ENCODE measurements at regions not wholly inside any gene's neighbourhood (a gene's known extent, or its start where the extent isn't known, plus 50 kb on each side); places are given as distances from the start of the nearest gene placed in this dataset.

- H3K4me3 Mint-ChIP-seq = no peak overlapping the region
- no peaks in the 10 kb centered on the region for H3K27me3 Mint-ChIP-seq
- ATAC-seq (no peak), DNase-seq (no peak)
- CTCF ChIA-PET = no interaction called here
- H3K9me3 Mint-ChIP-seq (ENCODE audit: low read depth) = no peaks in the 10 kb centered on the region
- no peak overlapping the region for H3K27ac Mint-ChIP-seq
- intact Hi-C loops (cut with DNase I, micrococcal nuclease) = no loop called here
- H3K36me3 Mint-ChIP-seq (ENCODE audit: low read depth) = no peaks in the 10 kb centered on the region
- POLR2A ChIA-PET = no interaction called here
- H3K4me1 Mint-ChIP-seq = no peaks in the 10 kb centered on the region
These were observed 433.7 kb upstream of the MANEA start for GRCh38 chr6:95143408-95144180.

GRCh38 chr6:95145457-95145856 lies 431.9 kb upstream of the MANEA start:
- CTCF ChIA-PET = no interaction called here
- Mint-ChIP-seq H3K27me3 (no peaks in the 10 kb centered on the region), H3K4me1 (no peaks in the 10 kb centered on the region), H3K27ac (no peak overlapping the region), H3K9me3 (ENCODE audit: low read depth) (no peaks in the 10 kb centered on the region), H3K36me3 (ENCODE audit: low read depth) (no peaks in the 10 kb centered on the region), H3K4me3 (no peak overlapping the region)
- DNase-seq (no peak), ATAC-seq (no peak)
- POLR2A ChIA-PET = no interaction called here
- intact Hi-C loops (cut with DNase I, micrococcal nuclease) = no loop called here

- ATAC-seq (no peak), DNase-seq (no peak)
- intact Hi-C loops (cut with DNase I, micrococcal nuclease) = no loop called here
- Mint-ChIP-seq H3K4me3 (no peak overlapping the region), H3K36me3 (ENCODE audit: low read depth) (no peaks in the 10 kb centered on the region), H3K27me3 (no peaks in the 10 kb centered on the region), H3K9me3 (ENCODE audit: low read depth) (no peaks in the 10 kb centered on the region), H3K4me1 (no peaks in the 10 kb centered on the region), H3K27ac (no peak overlapping the region)
- POLR2A ChIA-PET = no interaction called here
- CTCF ChIA-PET = no interaction called here
These were observed 417.8 kb upstream of the MANEA start for GRCh38 chr6:95159557-95159956.

- DNase-seq = no peak
- intact Hi-C loops (cut with DNase I, micrococcal nuclease) = no loop called here
- POLR2A ChIA-PET = no interaction called here
- Mint-ChIP-seq H3K4me3 (no peak overlapping the region), H3K27me3 (no peaks in the 10 kb centered on the region), H3K9me3 (ENCODE audit: low read depth) (no peaks in the 10 kb centered on the region), H3K4me1 (no peaks in the 10 kb centered on the region), H3K36me3 (ENCODE audit: low read depth) (no peaks in the 10 kb centered on the region), H3K27ac (no peak overlapping the region)
- CTCF ChIA-PET = no interaction called here
- ATAC-seq = no peak
These were observed 407.6 kb upstream of the MANEA start for GRCh38 chr6:95169775-95170174.

GRCh38 chr6:95175927-95176675 lies 401.2 kb upstream of the MANEA start:
- H3K36me3 Mint-ChIP-seq (ENCODE audit: low read depth) = no peaks in the 10 kb centered on the region
- H3K4me3 Mint-ChIP-seq = no peak overlapping the region
- H3K9me3 Mint-ChIP-seq (ENCODE audit: low read depth) = no peaks in the 10 kb centered on the region
- ChIA-PET POLR2A (no interaction called here), CTCF (no interaction called here)
- DNase-seq (no peak), ATAC-seq (no peak)
- H3K27ac Mint-ChIP-seq = no peak overlapping the region
- intact Hi-C loops (cut with DNase I, micrococcal nuclease) = no loop called here
- H3K27me3 Mint-ChIP-seq = no peaks in the 10 kb centered on the region
- H3K4me1 Mint-ChIP-seq = no peaks in the 10 kb centered on the region

- CTCF ChIA-PET = no interaction called here
These were observed 391.5 kb upstream of the MANEA start for GRCh38 chr6:95185874-95186273.

GRCh38 chr6:95186710-95187109 lies 390.6 kb upstream of the MANEA start:
- ChIA-PET CTCF (no interaction called here), POLR2A (no interaction called here)
- Mint-ChIP-seq H3K36me3 (ENCODE audit: low read depth) (no peaks in the 10 kb centered on the region), H3K4me1 (no peaks in the 10 kb centered on the region), H3K9me3 (ENCODE audit: low read depth) (no peaks in the 10 kb centered on the region), H3K27me3 (no peaks in the 10 kb centered on the region), H3K4me3 (no peak overlapping the region), H3K27ac (no peak overlapping the region)
- intact Hi-C loops (cut with DNase I, micrococcal nuclease) = no loop called here
- ATAC-seq (no peak), DNase-seq (no peak)

More at GRCh38 chr6:95185874-95186273, 391.5 kb upstream of the MANEA start:
- H3K27ac Mint-ChIP-seq = no peak overlapping the region
- DNase-seq (no peak), ATAC-seq (no peak)
- H3K9me3 Mint-ChIP-seq (ENCODE audit: low read depth) = no peaks in the 10 kb centered on the region
- no peaks in the 10 kb centered on the region for H3K4me1 Mint-ChIP-seq
- H3K4me3 Mint-ChIP-seq = no peak overlapping the region
- intact Hi-C loops (cut with DNase I, micrococcal nuclease) = no loop called here
- POLR2A ChIA-PET = no interaction called here
- H3K36me3 Mint-ChIP-seq (ENCODE audit: low read depth) = no peaks in the 10 kb centered on the region
- H3K27me3 Mint-ChIP-seq = no peaks in the 10 kb centered on the region

GRCh38 chr6:95197590-95197989 lies 379.7 kb upstream of the MANEA start:
- H3K36me3 Mint-ChIP-seq (ENCODE audit: low read depth) = no peaks in the 10 kb centered on the region
- ChIA-PET CTCF (no interaction called here), POLR2A (no interaction called here)
- no peaks in the 10 kb centered on the region for H3K9me3 Mint-ChIP-seq (ENCODE audit: low read depth)
- no peak overlapping the region for H3K4me3 Mint-ChIP-seq
- ATAC-seq = no peak
- no peaks in the 10 kb centered on the region for H3K4me1 Mint-ChIP-seq
- H3K27ac Mint-ChIP-seq = no peak overlapping the region
- no peak for DNase-seq
- intact Hi-C loops (cut with DNase I, micrococcal nuclease) = no loop called here
- H3K27me3 Mint-ChIP-seq = no peaks in the 10 kb centered on the region

GRCh38 chr6:95203153-95203754 lies 374.1 kb upstream of the MANEA start:
- peak; percentile 68 for ATAC-seq

GRCh38 chr6:95204178-95204577 lies 373.2 kb upstream of the MANEA start:
- Mint-ChIP-seq H3K9me3 (ENCODE audit: low read depth) (no peaks in the 10 kb centered on the region), H3K27me3 (no peaks in the 10 kb centered on the region), H3K27ac (no peak overlapping the region), H3K4me3 (no peak overlapping the region), H3K4me1 (no peaks in the 10 kb centered on the region), H3K36me3 (ENCODE audit: low read depth) (no peaks in the 10 kb centered on the region)
- DNase-seq = no peak
- CTCF ChIA-PET = no interaction called here
- ATAC-seq = no peak
- intact Hi-C loops (cut with DNase I, micrococcal nuclease) = no loop called here
- POLR2A ChIA-PET = no interaction called here

More at GRCh38 chr6:95203153-95203754, 374.1 kb upstream of the MANEA start:
- H3K4me3 Mint-ChIP-seq = no peak overlapping the region
- CTCF ChIA-PET = interaction anchor here (1.0 to 1.2 kb wide), 3 partner anchors 11 to 167 kb away, joined by 4 read pairs; no protein-coding TSS in a partner anchor
- no peak overlapping the region for H3K27ac Mint-ChIP-seq
- H3K27me3 Mint-ChIP-seq = no peaks in the 10 kb centered on the region
- intact Hi-C loops (cut with DNase I, micrococcal nuclease) = no loop called here
- no peaks in the 10 kb centered on the region for H3K4me1 Mint-ChIP-seq
- H3K9me3 Mint-ChIP-seq (ENCODE audit: low read depth) = no peaks in the 10 kb centered on the region
- DNase-seq = peak; percentile 46
- POLR2A ChIA-PET = no interaction called here
- H3K36me3 Mint-ChIP-seq (ENCODE audit: low read depth) = no peaks in the 10 kb centered on the region

GRCh38 chr6:95208621-95209020 lies 368.7 kb upstream of the MANEA start:
- Mint-ChIP-seq H3K4me3 (no peak overlapping the region), H3K27me3 (no peaks in the 10 kb centered on the region), H3K27ac (no peak overlapping the region), H3K36me3 (ENCODE audit: low read depth) (no peaks in the 10 kb centered on the region), H3K9me3 (ENCODE audit: low read depth) (no peaks in the 10 kb centered on the region), H3K4me1 (no peaks in the 10 kb centered on the region)
- CTCF ChIA-PET = no interaction called here
- POLR2A ChIA-PET = no interaction called here
- DNase-seq (no peak), ATAC-seq (no peak)
- intact Hi-C loops (cut with DNase I, micrococcal nuclease) = no loop called here

GRCh38 chr6:95209074-95209473 lies 368.3 kb upstream of the MANEA start:
- Mint-ChIP-seq H3K27ac (no peak overlapping the region), H3K36me3 (ENCODE audit: low read depth) (no peaks in the 10 kb centered on the region), H3K27me3 (no peaks in the 10 kb centered on the region), H3K4me3 (no peak overlapping the region), H3K4me1 (no peaks in the 10 kb centered on the region), H3K9me3 (ENCODE audit: low read depth) (no peaks in the 10 kb centered on the region)
- DNase-seq = no peak
- intact Hi-C loops (cut with DNase I, micrococcal nuclease) = no loop called here
- no peak for ATAC-seq
- ChIA-PET POLR2A (no interaction called here), CTCF (no interaction called here)

All from activated CD4-positive, alpha-beta T cell treated with anti-CD3 and anti-CD28 coated beads for 36 hours (primary cell).